CD1c-positive myeloid dendritic cell (primary cell): ENCODE measurements at regions not wholly inside any gene's neighbourhood (a gene's known extent, or its start where the extent isn't known, plus 50 kb on each side); places are given as distances from the start of the nearest gene placed in this dataset.

ENCODE experiments used
- DNase-seq: peaks from one replicate; pipeline ENCODE4 v3.0.0-alpha.2; 2016; ENCODE audit errors: extremely low spot score

GRCh38 chr1:22245726-22246125 is 102.8 kb upstream of the WNT4 start:
- DNase-seq = no peak

DNA sequence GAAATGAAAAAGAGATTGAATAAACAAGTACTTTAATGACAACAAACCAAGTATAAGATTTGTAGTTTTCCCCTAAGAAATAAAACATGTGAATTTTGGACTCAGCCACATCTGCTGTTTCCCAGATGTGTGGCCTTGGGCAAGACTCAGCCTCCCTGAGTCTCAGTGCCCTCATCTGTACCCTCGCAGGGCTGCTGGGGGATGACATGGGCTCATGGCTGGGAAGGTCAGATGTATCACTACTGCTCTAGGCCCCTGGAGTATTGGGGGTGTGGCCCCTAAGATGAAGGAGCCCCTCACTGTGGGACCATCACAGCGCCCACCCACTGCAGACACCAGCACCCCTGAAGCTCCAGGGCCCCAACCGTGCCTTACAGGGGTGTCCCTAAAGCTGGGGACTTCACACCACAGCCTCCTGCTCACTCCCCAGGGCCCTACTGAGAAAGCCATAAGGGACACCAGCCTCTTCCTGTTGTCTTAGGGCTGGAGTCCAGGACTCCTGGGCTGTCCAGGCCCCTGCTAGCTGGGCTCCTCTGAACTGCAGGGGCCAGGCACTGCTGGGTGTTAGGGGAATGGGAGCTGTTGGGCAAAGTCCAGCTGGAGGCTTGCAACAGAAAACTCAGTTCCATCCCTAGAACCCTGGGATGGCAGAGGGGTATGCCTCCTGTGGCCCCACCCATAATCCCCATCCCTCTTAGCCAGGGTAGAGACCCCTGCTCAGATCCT is 104.0 kb upstream of the WNT4 start:
- DNase-seq = no peak

DNA sequence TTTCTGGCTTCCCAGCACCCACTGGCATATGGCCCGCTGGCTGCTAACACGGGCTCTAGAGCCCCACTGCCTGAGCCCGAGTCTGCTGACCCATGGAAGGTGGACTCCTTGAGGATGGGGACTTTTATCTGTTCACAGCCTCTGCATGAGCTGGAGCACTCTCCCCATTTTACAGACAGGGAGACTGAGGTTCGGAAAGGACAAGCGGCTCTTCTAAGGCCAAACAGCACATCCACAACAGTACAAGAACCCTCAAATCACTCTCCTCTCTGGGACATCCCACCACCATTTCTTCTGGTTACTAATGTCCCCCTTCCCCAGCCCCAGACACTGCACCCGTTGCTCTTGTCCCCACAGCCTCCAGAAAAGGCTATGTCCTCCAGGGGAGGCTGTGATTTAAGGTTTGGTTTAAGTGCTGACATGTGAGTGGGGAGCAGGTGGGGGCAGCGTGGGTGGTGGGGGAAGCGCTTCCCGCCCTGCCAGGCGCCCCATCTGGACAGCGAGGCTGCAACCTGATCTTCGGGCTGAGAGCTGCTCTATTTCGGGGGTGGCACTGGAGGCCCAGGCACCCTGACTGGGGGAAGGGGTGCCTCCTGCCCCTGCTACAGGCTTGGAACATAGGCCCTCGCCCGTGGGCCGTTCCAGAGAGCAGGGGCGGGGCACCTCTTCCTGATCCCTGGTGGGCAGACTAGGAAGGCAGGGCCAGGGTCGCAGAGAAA is 104.8 kb upstream of the WNT4 start:
- no peak for DNase-seq

DNA sequence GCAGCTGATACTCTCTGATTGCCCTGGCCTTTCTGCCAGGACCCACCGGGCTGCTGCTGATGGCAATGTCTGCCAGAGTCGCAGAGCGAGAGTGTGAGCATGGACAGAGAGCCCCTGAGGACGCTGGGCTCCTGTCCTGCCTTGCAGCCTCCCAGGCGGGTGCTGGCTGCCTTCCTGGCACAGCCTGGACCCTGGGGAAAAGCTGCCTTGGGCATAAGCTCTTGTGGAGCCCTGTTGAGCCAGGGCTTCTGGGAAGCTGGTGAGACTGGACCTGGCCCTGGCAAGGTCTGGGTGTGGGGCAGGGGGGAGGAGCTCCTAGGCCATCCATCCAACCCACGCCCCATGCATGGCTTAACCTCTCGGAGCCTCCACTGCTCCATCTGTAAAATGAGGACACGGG is 105.8 kb upstream of the WNT4 start:
- DNase-seq = no peak

DNA sequence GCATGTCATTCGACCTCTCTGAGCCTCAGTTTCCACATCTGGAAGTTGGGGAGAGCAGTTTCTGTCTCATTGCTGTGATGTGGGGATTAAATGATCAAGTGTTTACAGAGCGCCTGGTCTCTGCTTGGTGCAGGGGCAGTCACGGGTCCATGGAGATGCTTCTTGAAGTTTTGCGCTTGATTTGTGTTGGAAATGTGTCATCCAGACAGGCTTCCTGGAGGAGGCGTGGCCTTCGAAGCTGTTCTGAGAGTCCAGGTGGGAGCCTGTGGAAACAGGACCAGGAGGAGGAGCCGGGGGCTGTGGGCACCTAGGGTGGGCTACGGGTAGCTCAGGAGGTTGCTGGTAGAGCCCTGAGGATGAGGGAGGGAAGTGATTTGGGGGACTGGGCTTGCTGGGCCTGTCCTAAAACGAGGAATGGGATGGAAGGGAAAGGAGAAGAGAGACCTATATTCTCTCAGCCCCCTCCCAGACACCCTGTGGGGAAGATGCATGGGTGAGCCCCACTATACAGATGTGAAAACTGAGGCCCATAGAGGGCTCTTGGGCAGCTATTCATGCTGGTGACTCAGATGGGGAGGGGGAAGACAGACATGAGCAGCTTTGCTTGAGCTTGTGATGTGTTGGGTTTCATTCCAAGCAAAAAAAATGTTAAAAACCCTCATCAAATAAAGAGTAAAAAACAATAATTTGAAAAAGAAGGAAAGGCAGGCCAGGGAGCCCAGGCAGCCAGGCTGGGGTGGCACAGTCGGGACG is 107.2 kb upstream of the WNT4 start:
- no peak for DNase-seq

DNA sequence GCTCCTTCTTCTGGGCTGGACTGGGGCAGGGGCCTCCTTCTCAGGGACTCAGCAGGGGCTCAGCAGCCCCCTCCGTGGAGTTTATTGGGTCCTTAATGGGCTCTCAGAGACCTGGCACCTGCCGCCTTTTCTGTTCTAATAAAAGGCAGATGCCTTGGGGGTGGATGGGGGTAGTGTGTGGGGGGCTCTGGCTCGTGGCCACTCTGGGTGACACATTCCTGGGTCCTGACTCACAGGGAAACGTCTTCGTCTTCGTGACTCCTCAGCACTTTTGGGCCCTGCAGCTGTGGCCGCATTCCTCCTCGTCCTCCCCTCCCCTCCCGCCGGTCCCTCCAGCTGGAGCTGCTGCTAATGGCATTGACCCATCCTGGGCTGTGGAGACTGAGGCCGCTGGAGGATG is 107.8 kb upstream of the WNT4 start:
- no peak for DNase-seq

DNA sequence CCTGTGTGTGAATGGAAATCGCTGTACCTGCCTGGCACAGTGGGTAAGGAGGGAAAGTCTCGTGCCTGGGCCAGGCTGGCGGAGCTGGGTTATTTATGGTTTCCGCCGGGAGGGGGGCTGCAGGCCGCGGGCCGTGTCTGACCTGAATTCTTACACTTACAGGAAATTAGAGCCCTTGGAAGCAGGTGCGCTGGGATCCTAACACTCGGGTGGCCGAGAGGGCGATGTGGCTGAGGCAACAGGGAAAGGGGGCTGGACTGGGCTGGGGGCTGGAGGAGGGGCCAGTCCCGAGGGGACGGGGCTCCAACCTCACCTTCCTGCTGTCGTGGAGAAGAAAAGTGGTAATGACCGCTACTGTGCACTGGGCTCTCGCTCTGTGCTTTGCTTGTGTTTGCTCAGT is 109.4 kb upstream of the WNT4 start:
- DNase-seq = no peak

- DNase-seq = no peak
These were observed 110.3 kb upstream of the WNT4 start for GRCh38 chr1:22253012-22253790.

DNA sequence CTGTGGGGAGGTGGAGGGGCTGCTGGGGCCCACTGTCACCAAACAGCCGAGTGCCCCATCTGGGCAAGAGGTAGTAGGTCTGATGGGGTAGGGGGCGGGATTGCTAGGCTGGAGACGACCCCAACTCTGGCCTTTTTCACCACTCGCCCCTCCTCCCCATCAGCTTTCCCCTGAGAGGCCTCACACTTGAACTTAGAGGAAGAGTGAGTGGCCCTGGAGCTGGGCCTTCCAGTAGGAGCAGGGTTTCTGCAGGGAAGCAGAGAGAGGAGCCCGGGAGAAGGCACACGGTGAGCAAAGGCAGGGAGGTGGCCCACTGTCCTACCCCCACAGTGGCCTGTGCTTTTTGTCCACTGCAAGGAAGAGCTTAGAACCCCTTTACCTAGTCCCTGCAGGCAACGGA is 111.9 kb upstream of the WNT4 start:
- DNase-seq = no peak

- no peak for DNase-seq
These were observed 112.7 kb upstream of the WNT4 start for GRCh38 chr1:22255341-22256212.

DNA sequence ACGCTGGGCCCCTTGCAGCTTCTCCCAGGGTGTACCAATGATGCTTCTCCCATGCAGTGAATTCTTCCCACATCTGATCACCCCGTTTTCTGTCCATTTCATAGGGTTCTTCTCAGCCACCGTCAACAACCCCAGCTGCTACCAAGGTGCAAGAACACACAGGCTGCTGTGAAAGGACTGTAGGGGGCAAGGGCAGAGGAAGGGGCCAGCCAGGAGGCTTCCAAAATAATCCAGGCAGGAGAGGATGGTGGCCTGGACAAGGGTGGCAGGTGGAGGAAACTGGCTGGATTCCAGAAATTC is 113.3 kb upstream of the WNT4 start:
- no peak for DNase-seq

GRCh38 chr1:22257290-22258275 is 114.7 kb upstream of the WNT4 start:
- no peak for DNase-seq

DNA sequence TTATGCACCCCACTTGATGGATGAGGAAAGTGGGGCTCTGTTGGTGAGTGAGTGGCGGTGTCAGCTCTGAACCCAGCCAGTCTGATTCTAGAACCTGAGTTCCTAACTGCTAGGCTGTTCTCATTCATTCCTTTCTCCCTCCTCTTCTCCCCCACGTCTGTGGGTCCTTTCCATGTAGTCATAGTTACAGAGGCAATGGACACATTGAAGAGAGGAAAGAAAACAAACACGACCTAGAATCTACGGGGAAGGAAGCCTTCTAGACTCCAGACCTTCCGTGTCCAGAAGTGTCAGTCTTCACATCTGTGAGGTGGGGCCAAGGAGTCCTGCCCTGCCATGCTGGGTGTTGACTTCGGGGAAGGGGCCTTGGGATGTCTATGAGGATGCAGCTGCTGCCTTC is 115.8 kb upstream of the WNT4 start:
- no peak for DNase-seq

GRCh38 chr1:22259551-22260282 is 116.8 kb upstream of the WNT4 start:
- no peak for DNase-seq

GRCh38 chr1:22260860-22261432 is 118.0 kb upstream of the WNT4 start:
- DNase-seq = no peak

DNA sequence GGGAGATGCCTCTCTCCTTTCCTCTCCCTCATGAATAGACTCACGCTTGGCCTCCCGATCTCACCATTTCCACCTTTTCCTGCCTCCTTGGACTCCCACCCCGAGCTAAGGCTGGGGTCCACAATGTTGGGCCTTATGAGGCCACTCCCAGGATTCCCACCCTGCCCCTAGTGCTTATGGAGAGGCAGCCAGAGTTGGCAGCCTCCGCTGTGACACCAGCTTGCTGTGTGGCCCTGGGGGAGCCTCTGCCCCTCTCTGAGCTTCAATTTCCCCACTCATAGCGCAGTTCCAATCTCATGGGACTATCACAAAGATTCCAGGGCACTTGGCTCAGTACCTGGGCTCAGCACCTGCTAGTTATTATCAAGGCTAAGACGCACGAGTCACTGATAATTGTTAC is 118.7 kb upstream of the WNT4 start:
- DNase-seq = no peak

DNA sequence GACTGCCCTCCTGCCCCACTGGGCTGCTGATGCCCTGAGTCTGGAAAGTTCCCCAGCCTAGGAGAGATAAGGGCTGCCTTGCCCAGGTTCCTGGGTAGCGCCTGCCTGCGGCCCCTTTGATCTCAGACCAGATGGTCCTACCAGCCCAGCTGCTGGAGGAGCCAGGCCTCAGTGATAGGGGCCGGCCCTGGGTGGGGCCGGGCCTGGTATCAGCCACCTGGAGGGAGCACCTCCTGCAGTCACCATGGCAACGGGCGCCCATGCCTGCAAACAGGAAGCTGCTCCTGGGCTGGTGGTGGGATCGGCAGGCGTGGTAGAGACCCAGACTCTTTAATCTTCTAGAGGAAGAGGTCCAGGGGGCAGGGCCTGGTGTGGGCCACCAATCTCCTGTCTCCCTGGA is 119.7 kb upstream of the WNT4 start:
- no peak for DNase-seq

DNA sequence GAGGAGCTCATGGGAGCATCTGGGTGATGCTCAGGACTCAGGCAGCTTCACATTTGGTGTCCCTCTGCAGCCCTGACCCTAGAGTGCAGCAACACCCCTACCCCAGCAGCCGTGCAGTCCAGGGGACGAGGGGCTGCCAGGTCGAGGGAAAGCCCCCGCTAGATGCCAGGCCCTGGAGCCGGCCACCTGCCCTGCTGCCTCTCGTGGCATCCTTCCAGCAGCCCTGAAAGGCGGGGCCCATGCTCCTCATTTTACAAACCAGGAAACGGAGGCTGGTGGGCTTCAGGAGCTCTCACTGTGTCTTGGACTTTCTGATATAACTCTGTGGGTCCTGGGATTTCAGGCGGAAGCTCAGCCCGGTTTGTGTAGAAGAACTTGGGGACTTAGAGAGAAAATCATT is 120.5 kb upstream of the WNT4 start:
- DNase-seq = no peak
